HEK293 (cell line): ENCODE measurements at regions not wholly inside any gene's neighbourhood (a gene's known extent, or its start where the extent isn't known, plus 50 kb on each side); places are given as distances from the start of the nearest gene placed in this dataset.

Experiments
- CTCF ChIA-PET: fragments of 350-600 bp; formaldehyde crosslinking; extraction: SDS; loops from one replicate; lab custom pipeline; 2021; ENCODE audit warnings: antibody characterized with exemption; lab: Yijun Ruan, JAX
- POLR2A ChIA-PET: fragments of 300-600 bp; formaldehyde crosslinking; extraction: SDS; loops from one replicate; lab custom pipeline; 2020; ENCODE audit warnings: antibody characterized with exemption, inconsistent platforms; lab: Yijun Ruan, JAX
- H3K27ac ChIP-seq: fragments of 200-500 bp; sonication (Bioruptor generic); 2 replicates; pipeline ENCODE4 v1.5.1; 2014; ENCODE audit warnings: low read depth, low read length, control low read depth, inconsistent platforms; ENCODE audit errors: extremely low read depth
- H3K36me3 ChIP-seq, 2 experiments: fragments of 200-500 bp in 1 of 2; sonication (Bioruptor generic) in 1 of 2; 1 replicate in 1 of 2; 2 replicates in 1 of 2; pipeline ENCODE4 v1.5.1; 2014 to 2017; ENCODE audit warnings: inconsistent platforms in 2 of 2, low read length in 2 of 2; ENCODE audit not compliant: control insufficient read depth in 2 of 2, insufficient read depth in 1 of 2
- H3K4me1 ChIP-seq: fragments of 200-500 bp; sonication (Bioruptor generic); 2 replicates; pipeline ENCODE4 v1.5.1; 2014; ENCODE audit warnings: mild to moderate bottlenecking, low read length, inconsistent platforms; ENCODE audit not compliant: control insufficient read depth, insufficient read depth
- H3K4me3 ChIP-seq: 2 replicates; pipeline ENCODE4 v1.5.1; 2011; ENCODE audit warnings: low read depth, mild to moderate bottlenecking, control low read depth, low read length, moderate library complexity
- H3K9me3 ChIP-seq: fragments of 200-500 bp; sonication (Bioruptor generic); 2 replicates; pipeline ENCODE4 v1.5.1; 2014; ENCODE audit warnings: low read depth, low read length, inconsistent platforms; ENCODE audit not compliant: control insufficient read depth, insufficient read depth
- BCL11A ChIP-seq: fragments of 450-650 bp; formaldehyde crosslinking; IDR thresholded peaks from 2 replicates; pipeline ENCODE4 v1.5.1; 2016; ENCODE audit warnings: low read depth, missing biosample characterization, missing genetic modification characterization
- GLI4 ChIP-seq: fragments of 450-650 bp; formaldehyde crosslinking; IDR thresholded peaks from 2 replicates; pipeline ENCODE4 v1.5.1; 2016; ENCODE audit warnings: missing biosample characterization, missing genetic modification characterization
- GLIS2 ChIP-seq: fragments of 450-650 bp; formaldehyde crosslinking; IDR thresholded peaks from 2 replicates; pipeline ENCODE4 v1.5.1; 2016; ENCODE audit warnings: missing biosample characterization, missing genetic modification characterization
- HOXD13 ChIP-seq: sonication (generic); formaldehyde crosslinking; IDR thresholded peaks from 2 replicates; pipeline ENCODE4 v1.8.0; 2022; ENCODE audit warnings: missing genetic modification reagents, borderline replicate concordance
- KLF8 ChIP-seq: fragments of 450-650 bp; formaldehyde crosslinking; IDR thresholded peaks from 2 replicates; pipeline ENCODE4 v1.5.1; 2016; ENCODE audit warnings: missing biosample characterization, missing genetic modification characterization
- SP2 ChIP-seq: fragments of 450-650 bp; formaldehyde crosslinking; IDR thresholded peaks from 2 replicates; pipeline ENCODE4 v1.5.1; 2016; ENCODE audit warnings: missing biosample characterization, missing genetic modification characterization
- TCF7L2 ChIP-seq: IDR thresholded peaks from 2 replicates; pipeline ENCODE4 v1.6.1; 2011; ENCODE audit warnings: low read depth, mild to moderate bottlenecking, inconsistent platforms, low read length, moderate library complexity, borderline replicate concordance
- YY2 ChIP-seq: fragments of 450-650 bp; formaldehyde crosslinking; IDR thresholded peaks from 2 replicates; pipeline ENCODE4 v1.5.1; 2016; ENCODE audit warnings: missing biosample characterization, missing genetic modification characterization
- ZBTB7A ChIP-seq: fragments of 450-650 bp; formaldehyde crosslinking; IDR thresholded peaks from 2 replicates; pipeline ENCODE4 v1.5.1; 2016; ENCODE audit warnings: low read depth, missing biosample characterization, missing genetic modification characterization
- ZNF121 ChIP-seq: fragments of 450-650 bp; formaldehyde crosslinking; IDR thresholded peaks from 2 replicates; pipeline ENCODE4 v1.5.1; 2016; ENCODE audit warnings: missing biosample characterization, missing genetic modification characterization
- ZNF140 ChIP-seq: fragments of 450-650 bp; formaldehyde crosslinking; IDR thresholded peaks from 2 replicates; pipeline ENCODE4 v1.5.1; 2016; ENCODE audit warnings: missing biosample characterization, missing genetic modification characterization
- ZNF175 ChIP-seq: fragments of 450-650 bp; formaldehyde crosslinking; IDR thresholded peaks from 2 replicates; pipeline ENCODE4 v1.5.1; 2016; ENCODE audit warnings: missing biosample characterization, missing genetic modification characterization
- ZNF335 ChIP-seq: fragments of 450-650 bp; formaldehyde crosslinking; conservative IDR thresholded peaks from 2 replicates; pipeline ENCODE4 v1.5.1; 2016; ENCODE audit warnings: missing biosample characterization, missing genetic modification characterization
- ZNF501 ChIP-seq: fragments of 450-650 bp; formaldehyde crosslinking; IDR thresholded peaks from 2 replicates; pipeline ENCODE4 v1.5.1; 2016; ENCODE audit warnings: missing biosample characterization, missing genetic modification characterization
- ZNF530 ChIP-seq: fragments of 450-650 bp; formaldehyde crosslinking; IDR thresholded peaks from 2 replicates; pipeline ENCODE4 v1.5.1; 2016; ENCODE audit warnings: low read depth, missing biosample characterization, missing genetic modification characterization
- ZNF624 ChIP-seq: fragments of 450-650 bp; formaldehyde crosslinking; IDR thresholded peaks from 2 replicates; pipeline ENCODE4 v1.5.1; 2017; ENCODE audit warnings: missing biosample characterization, missing genetic modification characterization
- TF ChIP-seq, protein P1 (sequence below): fragments of 450-650 bp; formaldehyde crosslinking; IDR thresholded peaks from 2 replicates; pipeline ENCODE4 v1.5.1; 2017; ENCODE audit warnings: missing biosample characterization, missing genetic modification characterization
- TF ChIP-seq, protein P2 (sequence below): fragments of 450-650 bp; formaldehyde crosslinking; IDR thresholded peaks from 2 replicates; pipeline ENCODE4 v1.5.1; 2016; ENCODE audit warnings: missing biosample characterization, missing genetic modification characterization
- TF ChIP-seq, protein P3 (sequence below): fragments of 450-650 bp; formaldehyde crosslinking; IDR thresholded peaks from 2 replicates; pipeline ENCODE4 v1.5.1; 2016; ENCODE audit warnings: missing biosample characterization, missing genetic modification characterization
- TF ChIP-seq, protein P4 (sequence below): fragments of 450-650 bp; formaldehyde crosslinking; IDR thresholded peaks from 2 replicates; pipeline ENCODE4 v1.5.1; 2017; ENCODE audit warnings: missing biosample characterization, missing genetic modification characterization

DNA sequence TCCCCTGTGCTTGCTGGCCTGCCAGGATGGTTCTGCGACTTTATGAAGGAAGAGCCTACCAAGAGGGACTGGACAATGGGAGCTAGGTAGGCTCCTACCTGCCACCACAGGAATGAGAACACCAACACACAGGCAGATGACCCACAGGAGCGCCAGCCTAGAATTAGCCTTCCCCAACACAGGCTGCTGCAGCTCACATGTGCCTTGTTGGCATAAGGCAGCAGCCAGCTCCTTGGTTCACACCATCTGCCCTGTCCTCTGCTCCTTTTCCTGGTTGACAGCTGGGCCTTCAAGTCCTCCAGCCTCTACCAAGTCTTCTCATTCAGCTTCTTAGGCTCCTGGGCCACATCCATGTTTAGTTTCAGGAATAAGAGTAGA lies 705.4 kb upstream of the RAB6C start:
- TF ChIP-seq ZBTB7A, result no peak
- TF ChIP-seq SP2 (tag by site-specific recombination), result no peak
- no peak for TF ChIP-seq ZNF121
- TF ChIP-seq, protein P1, sequence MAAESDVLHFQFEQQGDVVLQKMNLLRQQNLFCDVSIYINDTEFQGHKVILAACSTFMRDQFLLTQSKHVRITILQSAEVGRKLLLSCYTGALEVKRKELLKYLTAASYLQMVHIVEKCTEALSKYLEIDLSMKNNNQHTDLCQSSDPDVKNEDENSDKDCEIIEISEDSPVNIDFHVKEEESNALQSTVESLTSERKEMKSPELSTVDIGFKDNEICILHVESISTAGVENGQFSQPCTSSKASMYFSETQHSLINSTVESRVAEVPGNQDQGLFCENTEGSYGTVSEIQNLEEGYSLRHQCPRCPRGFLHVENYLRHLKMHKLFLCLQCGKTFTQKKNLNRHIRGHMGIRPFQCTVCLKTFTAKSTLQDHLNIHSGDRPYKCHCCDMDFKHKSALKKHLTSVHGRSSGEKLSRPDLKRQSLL, result no peak
- no peak for TF ChIP-seq GLI4 (tag by site-specific recombination)
- no peak for TF ChIP-seq ZNF501 (tag by site-specific recombination)
- no peak for TF ChIP-seq ZNF175
- no peak for TF ChIP-seq ZNF140 (tag by site-specific recombination)
- TF ChIP-seq, protein P2, sequence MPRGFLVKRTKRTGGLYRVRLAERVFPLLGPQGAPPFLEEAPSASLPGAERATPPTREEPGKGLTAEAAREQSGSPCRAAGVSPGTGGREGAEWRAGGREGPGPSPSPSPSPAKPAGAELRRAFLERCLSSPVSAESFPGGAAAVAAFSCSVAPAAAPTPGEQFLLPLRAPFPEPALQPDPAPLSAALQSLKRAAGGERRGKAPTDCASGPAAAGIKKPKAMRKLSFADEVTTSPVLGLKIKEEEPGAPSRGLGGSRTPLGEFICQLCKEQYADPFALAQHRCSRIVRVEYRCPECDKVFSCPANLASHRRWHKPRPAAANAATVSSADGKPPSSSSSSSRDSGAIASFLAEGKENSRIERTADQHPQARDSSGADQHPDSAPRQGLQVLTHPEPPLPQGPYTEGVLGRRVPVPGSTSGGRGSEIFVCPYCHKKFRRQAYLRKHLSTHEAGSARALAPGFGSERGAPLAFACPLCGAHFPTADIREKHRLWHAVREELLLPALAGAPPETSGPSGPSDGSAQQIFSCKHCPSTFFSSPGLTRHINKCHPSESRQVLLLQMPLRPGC (tag by site-specific recombination), result no peak
- no peak for TF ChIP-seq YY2 (tag by site-specific recombination)
- no peak for TF ChIP-seq KLF8
- TF ChIP-seq, all 188 proteins: peak for 0
- Histone ChIP-seq H3K27ac (no peak overlapping the region), H3K36me3 (no peaks in the 10 kb centered on the region), H3K4me1 (no peaks in the 10 kb centered on the region), H3K4me3 (no peak overlapping the region), H3K9me3 (no peaks in the 10 kb centered on the region)
- POLR2A ChIA-PET, result no interaction called here
- CTCF ChIA-PET, result no interaction called here

GRCh38 chr2:129274918-129275317 lies 704.5 kb upstream of the RAB6C start:
- Histone ChIP-seq H3K9me3 (no peaks in the 10 kb centered on the region), H3K4me3 (no peak overlapping the region), H3K27ac (no peak overlapping the region), H3K4me1 (no peaks in the 10 kb centered on the region), H3K36me3 (no peaks in the 10 kb centered on the region)
- ChIA-PET POLR2A (no interaction called here), CTCF (no interaction called here)
- TF ChIP-seq ZNF335 (tag by site-specific recombination) (no peak), BCL11A (tag by site-specific recombination) (no peak), GLIS2 (no peak), HOXD13 (CRISPR knock-in tag) (no peak), TCF7L2 (no peak), ZNF530 (tag by site-specific recombination) (no peak), ZNF624 (tag by site-specific recombination) (no peak)
- TF ChIP-seq, protein P3, sequence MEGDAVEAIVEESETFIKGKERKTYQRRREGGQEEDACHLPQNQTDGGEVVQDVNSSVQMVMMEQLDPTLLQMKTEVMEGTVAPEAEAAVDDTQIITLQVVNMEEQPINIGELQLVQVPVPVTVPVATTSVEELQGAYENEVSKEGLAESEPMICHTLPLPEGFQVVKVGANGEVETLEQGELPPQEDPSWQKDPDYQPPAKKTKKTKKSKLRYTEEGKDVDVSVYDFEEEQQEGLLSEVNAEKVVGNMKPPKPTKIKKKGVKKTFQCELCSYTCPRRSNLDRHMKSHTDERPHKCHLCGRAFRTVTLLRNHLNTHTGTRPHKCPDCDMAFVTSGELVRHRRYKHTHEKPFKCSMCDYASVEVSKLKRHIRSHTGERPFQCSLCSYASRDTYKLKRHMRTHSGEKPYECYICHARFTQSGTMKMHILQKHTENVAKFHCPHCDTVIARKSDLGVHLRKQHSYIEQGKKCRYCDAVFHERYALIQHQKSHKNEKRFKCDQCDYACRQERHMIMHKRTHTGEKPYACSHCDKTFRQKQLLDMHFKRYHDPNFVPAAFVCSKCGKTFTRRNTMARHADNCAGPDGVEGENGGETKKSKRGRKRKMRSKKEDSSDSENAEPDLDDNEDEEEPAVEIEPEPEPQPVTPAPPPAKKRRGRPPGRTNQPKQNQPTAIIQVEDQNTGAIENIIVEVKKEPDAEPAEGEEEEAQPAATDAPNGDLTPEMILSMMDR (tag by site-specific recombination), result no peak
- TF ChIP-seq, protein P4, sequence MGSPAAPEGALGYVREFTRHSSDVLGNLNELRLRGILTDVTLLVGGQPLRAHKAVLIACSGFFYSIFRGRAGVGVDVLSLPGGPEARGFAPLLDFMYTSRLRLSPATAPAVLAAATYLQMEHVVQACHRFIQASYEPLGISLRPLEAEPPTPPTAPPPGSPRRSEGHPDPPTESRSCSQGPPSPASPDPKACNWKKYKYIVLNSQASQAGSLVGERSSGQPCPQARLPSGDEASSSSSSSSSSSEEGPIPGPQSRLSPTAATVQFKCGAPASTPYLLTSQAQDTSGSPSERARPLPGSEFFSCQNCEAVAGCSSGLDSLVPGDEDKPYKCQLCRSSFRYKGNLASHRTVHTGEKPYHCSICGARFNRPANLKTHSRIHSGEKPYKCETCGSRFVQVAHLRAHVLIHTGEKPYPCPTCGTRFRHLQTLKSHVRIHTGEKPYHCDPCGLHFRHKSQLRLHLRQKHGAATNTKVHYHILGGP, result no peak
